Bone marrow (tissue), 2 donors: ENCODE measurements at regions not wholly inside any gene's neighbourhood (a gene's known extent, or its start where the extent isn't known, plus 50 kb on each side); places are given as distances from the start of the nearest gene placed in this dataset.
"Not testable (repeated sequence)": the region's sequence is repeated elsewhere in the genome, so short reads cannot be mapped to it uniquely, and the experiment has no call there.

Experiments used
- DNase-seq, 2 donors: peaks; one replicate each; lab custom pipeline; 2025; lab: John Stamatoyannopoulos, UW

DNA sequence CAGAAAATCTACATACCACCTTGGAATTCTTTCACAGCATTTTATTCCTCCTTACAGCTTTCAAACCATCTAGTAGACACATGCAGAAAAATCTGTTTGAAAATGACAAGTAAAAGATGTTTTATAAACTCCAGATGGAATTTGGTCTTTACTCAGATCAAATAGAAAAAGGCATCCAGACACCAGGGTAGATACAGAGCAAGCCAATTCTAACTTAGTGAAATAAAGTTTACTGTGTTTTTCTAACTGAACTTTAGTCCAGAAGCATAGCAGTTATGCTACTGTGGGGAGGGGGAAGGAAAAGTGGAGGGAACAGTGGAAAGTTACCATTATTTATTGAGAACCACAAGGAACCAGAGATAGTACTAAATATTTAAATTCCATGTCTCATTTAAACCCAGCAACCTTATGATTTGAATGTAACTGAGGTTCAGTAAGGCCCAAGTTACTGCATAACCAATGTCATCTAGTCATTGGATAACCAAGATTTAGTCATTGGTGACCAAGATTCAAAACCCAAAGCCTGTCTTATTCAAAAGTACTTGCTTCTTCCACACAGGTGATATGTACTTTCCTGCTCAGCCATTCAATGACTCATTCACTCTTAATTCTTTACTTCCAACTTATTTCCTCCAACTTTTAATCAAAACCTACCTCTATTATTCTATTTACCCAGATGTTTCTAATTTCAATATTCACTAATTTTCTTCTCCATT is 57.7 kb downstream of the RAD51AP2 start:
- DNase-seq = no peak

DNA sequence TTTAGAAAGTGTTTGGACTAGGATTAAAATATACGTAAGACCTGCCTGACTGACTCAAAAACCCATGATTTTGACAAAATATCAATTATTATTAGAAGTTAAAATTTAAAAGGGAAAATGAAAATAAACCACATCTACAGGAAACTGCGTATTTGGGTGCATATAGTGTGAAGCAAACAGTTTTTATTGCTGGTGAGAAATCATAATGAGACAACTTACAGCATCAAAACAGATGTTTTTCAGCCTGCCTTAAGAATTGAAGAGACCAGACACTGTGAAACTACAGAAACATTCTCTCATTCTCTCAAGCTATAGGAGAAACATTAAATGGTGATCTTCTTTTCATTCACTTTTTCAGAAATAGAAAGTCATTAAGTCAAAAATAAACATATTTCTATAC is 62.9 kb downstream of the RAD51AP2 start:
- no peak for DNase-seq

DNA sequence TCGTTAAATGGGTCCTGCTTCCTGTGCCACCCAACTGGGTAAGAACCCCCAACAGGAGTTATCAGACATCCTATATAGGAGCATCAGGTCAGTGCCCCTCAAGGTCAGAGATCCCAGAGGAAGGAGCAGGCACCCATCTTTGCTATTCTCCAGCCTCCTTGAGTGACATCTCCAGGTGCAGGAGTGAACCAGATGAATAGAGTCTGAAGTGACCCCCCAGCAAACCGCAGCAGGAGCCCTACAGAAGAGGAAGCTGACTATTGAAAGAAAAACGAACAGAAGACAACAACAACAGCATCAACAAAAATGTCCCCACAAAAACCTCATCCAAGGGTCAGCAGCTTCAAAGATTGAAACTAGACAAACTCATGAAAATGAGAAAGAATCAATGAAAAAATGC is 72.0 kb downstream of the RAD51AP2 start:
- not testable (repeated sequence) for DNase-seq

GRCh38 chr2:17445744-17446143 is 72.5 kb downstream of the RAD51AP2 start:
- DNase-seq = no peak

DNA sequence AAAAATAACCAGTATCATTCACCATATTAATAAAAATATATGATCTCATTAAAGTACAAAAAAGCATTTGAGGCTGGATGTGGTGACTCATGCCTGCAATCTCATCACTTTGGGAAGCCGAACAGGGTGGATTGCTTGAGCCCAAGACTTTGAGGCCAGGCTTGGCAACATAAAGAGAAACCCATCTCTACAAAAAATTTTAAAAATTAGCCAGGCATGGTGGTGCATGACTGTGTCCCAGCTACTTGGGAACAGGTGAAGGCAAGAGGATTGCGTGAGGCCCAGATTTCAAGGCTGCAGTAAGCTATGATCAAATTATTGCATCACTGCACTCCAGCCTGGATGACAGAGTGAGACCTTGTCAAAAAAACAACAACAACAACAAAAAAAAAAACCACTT is 75.9 kb downstream of the RAD51AP2 start:
- no peak for DNase-seq

GRCh38 chr2:17441790-17442189 is 76.5 kb downstream of the RAD51AP2 start:
- DNase-seq = no peak

DNA sequence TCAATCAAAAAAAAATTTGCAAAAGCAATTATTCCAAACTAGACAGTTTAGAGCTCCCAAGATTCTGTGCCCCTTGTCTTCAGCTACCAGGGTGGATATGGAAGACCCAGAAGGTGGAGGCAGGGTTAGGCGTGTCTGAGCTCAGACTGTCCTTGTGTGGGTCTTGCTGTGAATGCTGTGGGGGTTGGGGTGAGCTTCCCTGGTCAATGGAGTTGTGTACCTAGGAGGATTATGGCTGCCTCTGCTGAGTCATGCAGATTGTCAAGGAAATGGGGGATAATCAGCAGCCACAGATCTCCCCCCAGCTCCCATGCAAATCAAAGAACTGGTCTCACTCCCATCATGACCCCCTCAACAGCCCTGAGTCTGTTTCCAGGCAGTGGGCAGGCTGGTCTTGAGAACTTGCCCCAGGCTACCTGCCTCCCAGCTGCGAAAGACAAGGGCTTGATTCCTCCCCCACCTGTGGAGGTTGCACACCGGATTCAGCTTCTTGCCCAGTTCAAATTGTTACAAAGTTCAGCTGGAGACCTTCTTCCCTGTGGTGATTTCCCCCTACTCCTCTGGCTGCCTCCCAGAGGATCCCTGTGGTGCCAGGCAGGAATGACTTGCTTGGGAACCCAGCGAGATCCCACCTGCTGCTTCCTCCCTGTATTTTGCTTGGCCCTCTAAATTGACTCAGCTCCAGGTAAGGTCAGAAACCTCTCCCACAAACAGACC is 77.0 kb downstream of the RAD51AP2 start:
- no peak for DNase-seq

DNA sequence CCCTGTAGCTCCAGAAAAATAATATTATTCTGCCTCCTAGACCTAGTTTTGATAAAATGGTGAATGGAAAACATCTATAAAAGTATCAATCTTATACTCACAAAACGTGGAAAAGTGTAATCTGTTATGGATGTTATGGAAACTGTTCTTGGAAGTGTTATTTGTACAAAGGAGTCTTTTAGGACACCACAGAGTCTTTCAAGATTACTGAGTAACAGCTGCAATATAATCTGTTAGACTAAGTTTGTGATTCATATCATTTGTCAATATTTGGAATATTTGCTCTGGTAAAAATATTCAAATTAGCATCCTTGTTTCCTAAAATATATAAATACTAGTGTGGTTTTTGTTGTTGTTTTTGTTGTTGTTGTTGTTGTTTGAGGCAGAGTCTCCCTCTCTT is 87.9 kb downstream of the RAD51AP2 start:
- DNase-seq = no peak

- no peak for DNase-seq
Measured at GRCh38 chr2:17429130-17429529, 89.1 kb downstream of the RAD51AP2 start.

GRCh38 chr2:17427401-17427800 is 90.8 kb downstream of the RAD51AP2 start:
- DNase-seq = no peak

- no peak for DNase-seq
Measured at GRCh38 chr2:17426743-17427142, 91.5 kb downstream of the RAD51AP2 start.

DNA sequence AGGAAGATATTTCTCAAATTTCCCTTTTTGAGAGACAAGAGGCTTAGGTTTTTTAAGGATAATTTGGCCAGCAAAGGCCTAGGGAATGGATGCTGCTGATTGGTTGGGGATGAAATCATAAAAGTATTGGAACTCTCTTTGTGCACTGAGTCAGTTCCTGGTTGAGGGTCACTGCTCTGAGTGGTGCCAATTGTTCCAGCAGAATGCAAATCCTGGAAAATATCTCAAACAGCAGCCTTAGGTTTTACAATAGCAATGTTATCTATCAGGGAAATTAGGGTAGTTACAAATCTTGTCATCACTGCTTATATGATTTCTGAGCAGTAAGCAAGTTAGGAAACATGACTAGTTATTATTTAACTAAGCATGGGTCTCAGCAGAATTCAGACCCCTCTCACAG is 96.2 kb downstream of the RAD51AP2 start:
- DNase-seq = no peak

GRCh38 chr2:17416884-17417391 is 101.3 kb downstream of the RAD51AP2 start:
- no peak for DNase-seq

DNA sequence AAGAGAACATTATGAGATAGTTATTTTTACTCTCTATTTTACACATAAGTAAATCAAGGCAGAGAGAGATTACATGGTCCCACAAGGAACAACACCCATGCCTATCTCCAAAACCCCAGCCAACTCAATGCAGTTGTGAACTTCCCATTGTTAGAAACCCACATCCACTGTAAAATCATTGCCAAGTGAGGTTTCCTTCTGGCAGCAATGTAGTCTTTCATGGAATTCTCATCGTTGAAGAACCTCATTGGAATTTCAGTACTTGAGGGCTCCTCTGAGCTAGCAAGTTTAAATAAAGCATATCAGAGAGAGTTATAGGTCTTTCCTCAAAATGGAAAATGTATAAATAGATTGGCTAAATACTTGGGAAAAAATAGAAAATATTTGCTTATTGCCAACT is 105.2 kb downstream of the RAD51AP2 start:
- DNase-seq = no peak

DNA sequence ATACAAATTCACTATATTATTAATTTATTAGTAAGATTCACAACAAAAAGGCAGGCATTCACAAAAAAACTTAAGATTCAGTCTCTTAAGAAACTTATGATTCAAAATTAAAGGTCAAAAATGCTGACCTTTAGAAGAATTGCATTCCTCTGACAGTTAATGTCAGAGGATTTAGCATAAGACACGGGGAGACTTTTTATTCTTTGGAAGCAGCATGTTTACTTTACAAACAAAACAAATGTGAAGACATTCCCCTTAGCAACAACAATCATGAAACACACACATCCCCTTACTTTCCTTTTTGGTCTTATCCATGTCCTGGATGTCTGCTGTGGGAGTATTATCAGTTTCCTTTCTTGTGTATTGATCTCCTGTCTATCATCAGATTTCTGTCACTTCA is 117.1 kb downstream of the RAD51AP2 start:
- DNase-seq = no peak

DNA sequence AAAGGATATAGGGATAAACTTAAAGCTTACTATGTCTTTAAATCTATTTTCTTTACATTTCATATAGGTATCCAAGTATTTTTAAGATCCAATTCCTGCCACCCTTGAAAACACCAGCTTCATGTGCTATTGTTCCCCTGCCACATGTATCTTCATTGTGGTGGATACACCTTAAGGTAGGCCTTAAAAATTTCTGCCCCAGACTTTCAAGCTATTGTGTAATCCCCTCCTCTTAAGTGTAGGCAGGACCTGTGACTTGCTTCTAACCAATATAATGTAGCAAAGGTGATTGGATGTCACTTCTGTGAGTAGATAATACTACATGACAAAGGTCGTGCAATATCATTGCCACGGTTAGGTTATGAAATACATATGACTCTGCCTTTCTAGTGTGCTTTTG is 119.5 kb downstream of the RAD51AP2 start:
- no peak for DNase-seq

- DNase-seq = no peak
Measured at GRCh38 chr2:17388798-17389197, 129.4 kb downstream of the RAD51AP2 start.

GRCh38 chr2:17387591-17387990 is 130.6 kb downstream of the RAD51AP2 start:
- no peak for DNase-seq

GRCh38 chr2:17386771-17387170 is 131.5 kb downstream of the RAD51AP2 start:
- no peak for DNase-seq

- DNase-seq = no peak
Measured at GRCh38 chr2:17380003-17380402, 138.2 kb downstream of the RAD51AP2 start.

DNA sequence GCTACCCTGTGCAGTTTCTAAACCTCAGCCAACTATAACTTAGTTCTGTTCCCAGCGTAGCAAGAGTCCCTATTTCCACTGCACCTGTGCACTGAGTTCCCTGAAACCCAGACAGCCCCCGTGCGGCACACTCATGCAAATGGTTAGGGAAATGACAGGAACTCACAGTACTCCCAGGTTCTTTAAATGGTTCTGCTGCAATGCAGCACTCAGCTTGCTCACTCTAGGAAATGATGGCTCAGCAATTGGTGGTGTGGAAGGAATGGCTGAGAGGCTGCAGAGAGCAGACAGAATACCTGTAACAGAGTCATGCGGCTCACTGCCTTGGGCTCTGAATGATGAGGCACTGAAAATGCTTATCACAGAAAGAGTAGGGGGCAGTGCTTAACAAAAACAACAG is 143.0 kb downstream of the RAD51AP2 start:
- DNase-seq = no peak

DNA sequence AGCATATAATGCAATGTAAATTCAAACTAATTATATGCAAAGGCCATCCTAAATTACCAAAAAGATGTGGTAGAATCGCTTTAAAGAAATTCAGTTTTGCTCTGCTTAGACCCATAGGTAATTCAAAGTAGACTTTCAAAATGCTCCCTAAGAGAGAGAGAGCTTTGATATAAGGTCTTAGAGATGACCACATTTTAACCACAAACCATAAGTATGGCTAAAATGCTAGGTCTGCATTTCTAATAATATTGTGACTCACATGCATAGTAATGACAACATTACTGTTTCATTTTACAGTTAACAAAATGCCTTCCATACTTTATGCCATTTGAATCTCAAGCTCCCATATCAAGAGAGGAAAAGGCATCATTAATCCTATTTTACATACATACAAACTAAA is 144.5 kb downstream of the RAD51AP2 start:
- no peak for DNase-seq

GRCh38 chr2:17373041-17373440 is 145.2 kb downstream of the RAD51AP2 start:
- DNase-seq = no peak

- DNase-seq = no peak
Measured at GRCh38 chr2:17363846-17364245, 154.4 kb downstream of the RAD51AP2 start.
